ENCODE measurements at regions not wholly inside any gene's neighbourhood (a gene's known extent, or its start where the extent isn't known, plus 50 kb on each side); places are given as distances from the start of the nearest gene placed in this dataset.

DNA sequence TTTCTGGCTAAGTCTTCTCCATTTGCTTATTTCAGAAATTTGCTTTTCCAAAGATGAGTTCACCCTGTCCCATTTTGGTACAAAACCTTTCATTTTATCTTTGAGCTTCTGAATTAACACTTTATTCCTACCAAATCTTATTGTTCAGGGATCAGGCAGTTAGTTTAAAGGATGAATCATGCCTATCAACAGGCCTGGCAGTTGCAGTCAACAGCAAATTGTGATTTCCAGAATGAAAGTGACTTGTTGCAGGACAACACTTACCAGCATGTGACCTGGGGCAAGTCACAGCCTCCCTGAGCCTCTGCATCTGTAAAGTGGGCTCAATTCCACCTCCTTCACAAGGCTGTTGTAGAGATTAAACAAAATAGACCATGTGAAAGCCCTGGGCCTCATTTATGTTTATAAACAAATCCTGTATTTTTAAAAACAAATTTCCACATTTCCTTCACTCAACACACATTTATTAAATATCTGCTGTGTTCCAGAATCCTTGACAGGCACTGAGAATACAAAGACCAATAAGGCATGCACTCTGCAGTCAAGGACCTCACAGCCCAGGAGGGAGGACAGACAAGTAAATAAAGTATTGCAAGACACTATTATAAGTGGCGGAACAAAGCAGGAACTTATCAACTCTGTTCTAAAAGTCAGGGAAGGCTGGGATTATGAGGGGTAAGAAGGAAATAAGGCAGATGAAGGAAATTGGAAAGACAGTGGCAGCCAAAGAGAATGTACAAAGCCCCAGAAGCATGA, 359.1 kb upstream of the IL12A start:
- no peak for DNase-seq

DNA sequence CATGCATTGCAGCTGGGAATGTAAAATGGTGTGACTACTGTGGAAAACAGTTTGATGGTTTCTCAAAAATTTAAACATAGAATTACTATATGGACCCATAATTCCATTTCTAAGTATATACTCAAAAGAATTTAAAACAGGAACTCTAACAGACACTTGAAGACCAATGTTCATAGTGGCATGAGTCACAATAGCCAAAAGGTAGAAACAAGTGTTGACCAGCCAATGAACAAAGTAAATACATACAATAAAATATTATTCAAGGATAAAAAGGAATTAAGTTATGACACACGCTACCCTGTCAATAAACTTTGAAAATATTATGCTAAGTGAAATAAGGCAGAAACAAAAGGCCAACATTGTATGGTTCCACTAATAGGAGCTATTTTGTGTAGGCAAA, 357.4 kb upstream of the IL12A start:
- DNase-seq: no peak

- DNase-seq: no peak
These were observed 356.5 kb upstream of the IL12A start for GRCh38 chr3:159632128-159632527.

GRCh38 chr3:159632851-159633250, 355.8 kb upstream of the IL12A start:
- no peak for DNase-seq

DNA sequence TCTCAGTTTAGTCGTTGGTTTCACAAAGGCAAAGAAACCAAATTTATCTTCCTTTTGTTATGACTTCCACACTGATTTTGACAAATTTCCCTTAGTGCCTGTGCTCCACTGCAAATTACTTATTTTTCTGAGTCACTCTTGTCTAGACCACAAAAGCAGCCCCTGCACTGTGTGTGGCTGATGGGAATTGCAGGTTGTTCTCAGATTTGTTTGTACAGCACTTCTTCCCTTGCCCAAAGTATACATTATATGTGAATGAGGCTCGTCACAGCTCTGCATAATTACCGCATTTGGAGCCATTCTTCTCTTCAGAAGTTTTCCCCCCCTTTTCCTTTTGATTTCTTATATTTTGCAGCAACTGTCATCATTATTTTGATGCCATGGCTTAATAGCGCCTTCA, 354.2 kb upstream of the IL12A start:
- no peak for DNase-seq

GRCh38 chr3:159635047-159635641, 353.5 kb upstream of the IL12A start:
- no peak for DNase-seq

GRCh38 chr3:159637883-159638542, 350.6 kb upstream of the IL12A start:
- no peak for DNase-seq

- no peak for DNase-seq
These were observed 348.4 kb upstream of the IL12A start for GRCh38 chr3:159640225-159640624.

DNA sequence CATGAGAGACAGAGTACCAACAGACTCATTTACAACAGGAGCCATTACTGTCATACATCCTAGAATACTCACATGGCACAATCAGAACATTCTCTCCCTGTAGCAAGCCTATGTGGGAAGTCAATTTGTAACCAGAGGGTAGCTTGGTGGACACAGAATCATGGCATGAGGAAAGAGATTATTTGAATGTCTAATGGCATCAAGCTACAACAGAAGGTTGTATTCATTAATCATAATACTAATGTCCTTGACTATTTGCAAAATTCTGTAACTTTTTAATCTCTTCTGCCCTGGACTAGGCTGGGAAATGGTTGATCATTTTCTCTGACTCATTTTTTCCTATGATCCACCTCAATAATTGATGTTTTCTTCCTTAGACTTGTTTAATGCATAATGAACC, 345.2 kb upstream of the IL12A start:
- DNase-seq: no peak

DNA sequence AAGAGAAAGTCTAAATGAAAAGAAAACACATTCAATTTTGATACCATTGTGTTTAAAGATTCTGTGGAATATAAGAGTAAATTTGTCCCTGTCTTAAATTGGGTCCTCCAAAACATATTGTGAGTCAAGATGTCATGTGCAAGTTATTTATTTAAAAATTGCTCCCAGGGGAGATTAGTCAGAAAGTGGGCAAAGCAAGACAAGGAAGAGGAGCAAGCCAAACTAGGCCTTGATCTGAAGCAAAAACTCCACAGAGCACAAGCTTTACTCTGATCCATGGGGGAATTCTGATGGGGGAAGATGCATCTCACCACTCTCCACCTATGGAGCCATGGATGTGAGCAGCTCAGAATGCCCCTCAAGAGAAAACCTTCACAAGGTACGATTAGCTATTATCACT, 342.8 kb upstream of the IL12A start:
- DNase-seq: no peak

DNA sequence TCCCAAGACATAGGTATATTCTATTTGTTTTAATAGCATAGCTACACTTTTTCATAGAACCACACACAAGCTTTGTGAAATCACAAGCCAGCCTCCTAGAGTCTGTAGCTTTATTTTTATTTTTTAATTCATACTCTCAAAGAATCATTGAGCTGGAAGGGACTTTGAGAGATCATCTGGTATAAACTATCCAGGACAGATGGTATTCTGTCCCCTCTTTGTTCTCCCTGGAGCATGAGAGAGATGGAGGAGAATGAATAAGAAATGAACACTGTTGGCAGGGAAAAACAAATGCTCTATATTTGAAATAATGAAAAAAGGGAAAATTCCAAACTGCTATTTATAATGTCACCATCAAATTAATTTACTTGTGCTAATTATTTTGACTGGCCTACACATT, 338.7 kb upstream of the IL12A start:
- no peak for DNase-seq

GRCh38 chr3:159650726-159651125, 337.9 kb upstream of the IL12A start:
- DNase-seq: no peak

DNA sequence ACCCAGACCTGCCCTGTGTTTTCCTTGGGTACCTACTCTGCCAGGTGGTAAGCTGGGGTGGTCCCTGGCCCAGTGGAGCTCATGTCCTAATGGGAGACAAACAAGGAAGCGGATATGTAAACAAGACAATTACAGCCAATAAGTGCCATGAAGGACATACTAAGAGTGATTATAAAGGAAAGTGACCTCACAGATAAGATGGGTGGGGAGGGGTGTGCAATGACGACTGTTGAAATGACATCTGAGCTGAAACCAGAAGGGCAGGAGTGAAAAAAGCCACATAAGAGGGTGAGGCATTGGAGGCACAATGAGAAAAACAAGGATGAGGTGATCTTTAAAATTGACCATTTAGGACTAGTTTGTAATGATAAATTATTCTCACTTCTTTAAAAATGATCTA, 336.2 kb upstream of the IL12A start:
- DNase-seq: no peak

DNA sequence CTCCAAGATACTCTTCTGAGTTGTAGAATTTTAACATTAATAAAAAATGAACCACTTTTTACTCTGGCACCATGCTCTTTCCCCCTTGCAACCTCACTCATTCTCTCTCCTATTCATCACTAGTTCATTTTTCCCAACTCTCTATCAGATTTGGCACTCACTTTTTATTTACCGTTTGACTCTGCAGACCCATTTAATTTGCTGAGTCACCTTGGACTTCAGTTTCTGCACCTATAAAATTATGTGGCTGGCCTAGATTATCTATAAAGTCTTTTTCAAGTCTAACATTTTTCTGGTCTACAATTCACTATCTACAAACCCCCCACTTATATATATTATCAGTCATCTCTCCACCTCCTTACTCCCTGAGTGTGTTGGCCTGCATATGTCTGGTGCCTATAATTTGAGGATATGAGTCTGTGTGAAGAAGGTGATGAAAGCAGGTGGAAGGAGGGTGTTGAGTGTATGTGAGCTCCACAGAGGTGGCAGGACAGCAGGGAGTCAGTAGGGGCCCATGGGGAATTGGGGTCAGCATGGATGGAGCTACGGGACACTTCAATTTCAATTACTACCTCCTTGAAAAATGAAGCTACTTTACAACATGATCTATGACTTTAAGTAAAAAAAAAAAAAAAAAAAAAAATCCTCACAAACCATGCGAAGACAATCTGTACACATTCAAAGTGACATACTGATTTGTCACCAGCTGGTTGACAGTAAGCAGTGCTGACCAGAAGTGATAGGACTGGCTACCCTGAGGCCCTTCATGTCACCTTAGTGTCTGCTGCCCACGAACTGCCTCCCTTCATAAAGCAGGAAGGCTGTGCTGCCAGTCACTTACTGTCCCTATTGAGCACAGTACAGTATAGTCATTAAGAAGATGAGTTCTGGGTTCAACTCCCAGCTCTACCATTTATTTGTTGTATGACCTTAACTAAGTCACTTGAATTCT, 334.2 kb upstream of the IL12A start:
- DNase-seq: no peak

DNA sequence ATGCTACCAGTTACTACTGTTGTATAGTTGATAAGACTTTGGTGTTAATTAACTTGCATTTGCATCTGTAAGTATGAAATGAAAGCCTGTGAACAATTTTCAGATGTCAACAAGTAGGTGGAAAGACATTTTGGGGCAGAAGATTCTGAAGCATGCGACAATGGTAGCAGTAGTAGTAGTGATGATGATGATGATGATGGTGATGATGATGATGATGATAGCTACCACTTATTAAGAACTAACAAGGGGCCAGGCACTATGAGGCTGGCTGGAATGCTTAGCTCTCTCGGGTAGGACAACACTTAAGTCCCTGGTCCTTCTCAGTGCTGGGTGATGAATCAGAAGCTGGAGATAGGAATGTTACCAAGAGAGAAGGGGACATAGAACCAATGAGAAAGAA, 333.4 kb upstream of the IL12A start:
- DNase-seq: no peak

GRCh38 chr3:159657176-159657575, 331.5 kb upstream of the IL12A start:
- no peak for DNase-seq

DNA sequence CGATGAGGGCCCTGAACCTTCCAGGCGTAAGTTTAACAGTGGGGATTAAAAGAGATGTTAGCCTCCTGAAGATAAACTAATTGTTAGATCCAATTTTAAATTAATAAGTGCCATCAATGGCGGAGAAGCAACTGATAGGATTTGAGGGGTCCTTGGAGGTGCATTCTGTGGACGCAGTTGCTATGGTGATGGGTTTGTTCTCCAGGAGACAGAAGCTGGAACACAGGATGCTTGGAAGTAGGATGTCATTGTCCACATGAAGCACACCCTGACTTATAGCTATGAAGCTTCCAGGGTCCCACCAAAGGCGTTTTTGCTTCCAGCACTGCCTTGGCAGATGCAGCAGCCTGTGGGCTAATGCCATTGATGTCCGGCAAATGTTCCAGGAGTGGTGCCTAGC, 331.0 kb upstream of the IL12A start:
- DNase-seq: no peak

GRCh38 chr3:159660326-159660725, 328.3 kb upstream of the IL12A start:
- DNase-seq: no peak

DNA sequence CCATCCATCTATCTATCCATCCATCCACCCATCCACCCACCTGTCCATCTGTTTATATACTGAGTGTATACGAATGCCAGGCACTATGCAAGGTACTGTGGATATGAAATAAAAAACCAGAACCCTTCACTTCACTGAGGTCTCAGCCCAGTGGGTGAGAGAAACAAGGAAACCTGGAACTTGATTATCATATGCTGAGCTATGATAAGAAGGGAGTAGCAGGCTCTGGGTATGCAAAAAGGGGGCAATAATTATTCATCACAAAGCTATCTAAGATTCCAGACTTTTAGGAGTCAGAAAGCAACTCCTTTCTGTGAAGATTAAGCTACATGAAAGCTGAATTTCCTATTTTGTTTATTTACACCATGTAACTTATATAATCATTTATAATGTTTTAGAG, 327.7 kb upstream of the IL12A start:
- DNase-seq: no peak

DNA sequence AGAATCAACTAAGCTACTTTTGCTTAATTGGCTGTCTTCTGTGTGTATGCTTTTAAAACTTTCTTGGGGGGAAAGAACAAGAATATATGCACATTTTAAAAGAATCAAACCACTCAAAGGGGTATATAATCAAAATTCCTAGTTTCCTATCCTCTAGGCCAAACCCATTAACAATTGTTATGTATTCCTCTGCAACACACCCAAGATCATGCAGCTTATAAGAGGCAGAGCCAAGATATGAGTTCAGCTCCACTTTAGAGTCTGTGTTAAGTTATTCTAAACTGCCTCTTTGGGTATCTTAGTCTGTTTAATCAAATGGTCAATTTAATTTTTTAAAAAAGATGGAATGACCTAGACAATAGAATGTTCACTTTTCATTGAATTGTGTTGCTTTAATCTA, 326.1 kb upstream of the IL12A start:
- DNase-seq: no peak

DNA sequence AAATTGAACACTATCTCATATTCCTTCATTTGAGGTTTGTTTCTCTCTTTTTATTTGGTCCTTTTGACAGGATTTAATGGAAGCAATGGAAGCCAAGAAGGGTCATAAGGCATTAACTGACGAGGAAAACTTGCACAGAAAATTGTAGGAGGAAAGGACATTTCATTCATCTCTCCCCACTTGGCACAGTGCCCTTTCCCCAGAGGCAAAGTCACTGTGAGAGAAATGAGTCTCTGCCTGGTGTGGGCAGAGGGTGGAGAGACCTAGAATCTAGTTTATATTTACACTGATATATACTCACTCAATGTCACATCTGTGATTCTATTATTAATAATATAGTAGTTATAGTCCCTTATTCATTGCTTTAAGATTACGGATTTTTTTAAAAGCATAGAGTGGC, 324.6 kb upstream of the IL12A start:
- no peak for DNase-seq

- no peak for DNase-seq
These were observed 324.0 kb upstream of the IL12A start for GRCh38 chr3:159664653-159665052.

DNA sequence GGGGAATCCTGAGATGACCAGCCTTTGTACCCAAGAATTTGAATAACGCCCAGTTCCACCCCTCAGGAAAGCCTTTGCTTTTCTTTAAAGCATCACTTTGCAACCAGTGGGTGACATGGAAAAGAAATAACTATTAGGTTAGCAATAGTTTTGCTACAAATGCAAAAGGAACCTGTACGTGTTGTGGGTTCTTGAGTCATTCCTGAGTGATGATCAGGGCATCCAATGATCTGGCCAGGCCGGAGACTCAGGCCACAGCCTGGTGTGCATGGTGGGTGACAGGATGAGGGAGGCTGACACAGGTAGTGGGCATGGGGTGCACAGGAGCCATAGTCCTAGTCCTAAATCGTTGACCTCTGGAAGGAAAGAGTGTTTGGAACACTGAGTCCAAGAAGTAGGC, 321.4 kb upstream of the IL12A start:
- no peak for DNase-seq
